Right ventricle myocardium inferior (tissue), 1 donor: ENCODE measurements at regions not wholly inside any gene's neighbourhood (a gene's known extent, or its start where the extent isn't known, plus 50 kb on each side); places are given as distances from the start of the nearest gene placed in this dataset.
"Not testable (repeated sequence)": the region's sequence is repeated elsewhere in the genome, so short reads cannot be mapped to it uniquely, and the experiment has no call there.

Source experiments
- ATAC-seq: fragments of 200-7000 bp; cut with Tn5 transposase; one replicate; pipeline ENCODE4 v1.9.1; 2020; ENCODE audit warnings: mild to moderate bottlenecking, moderate library complexity
- DNase-seq: peaks from one replicate; pipeline ENCODE4 v3.0.0; 2021; ENCODE audit errors: missing footprints
- intact Hi-C: fragments of 100-400 bp; cut with DNase I; formaldehyde crosslinking; loops from one replicate; pipeline ENCODE4 v1.11.0; 2022
- donor health status: DM: no; HTN: yes; CAD: no; lungs with severe emphysema.

- peak; percentile 49 for DNase-seq
- ATAC-seq, intact Hi-C loops: not testable (repeated sequence)
Observed at GRCh38 chr9:102436599-102436998, 558.5 kb upstream of the CYLC2 start.

GRCh38 chr9:102435427-102435826 lies 559.7 kb upstream of the CYLC2 start:
- no peak for DNase-seq
- intact Hi-C loops, result no loop called here
- ATAC-seq, result no peak

- intact Hi-C loops, result no loop called here
Observed at GRCh38 chr9:102434545-102434944, 560.6 kb upstream of the CYLC2 start.

GRCh38 chr9:102428305-102428704 lies 566.8 kb upstream of the CYLC2 start:
- DNase-seq (no peak), ATAC-seq (no peak)
- intact Hi-C loops, result no loop called here

More at GRCh38 chr9:102434545-102434944, 560.6 kb upstream of the CYLC2 start:
- ATAC-seq, result no peak
- DNase-seq, result no peak

GRCh38 chr9:102416251-102416650 lies 578.9 kb upstream of the CYLC2 start:
- intact Hi-C loops, DNase-seq, ATAC-seq: not testable (repeated sequence)

- intact Hi-C loops, result no loop called here
- ATAC-seq (no peak), DNase-seq (no peak)
Observed at GRCh38 chr9:102405218-102405867, 589.8 kb upstream of the CYLC2 start.

- intact Hi-C loops, result no loop called here
- DNase-seq, result no peak
- no peak for ATAC-seq
Observed at GRCh38 chr9:102403514-102403913, 591.6 kb upstream of the CYLC2 start.

GRCh38 chr9:102398205-102398604 lies 596.9 kb upstream of the CYLC2 start:
- ATAC-seq, result no peak
- intact Hi-C loops, result no loop called here
- no peak for DNase-seq

GRCh38 chr9:102385620-102386019 lies 609.5 kb upstream of the CYLC2 start:
- intact Hi-C loops, DNase-seq, ATAC-seq: not testable (repeated sequence)

- no peak for DNase-seq
- intact Hi-C loops, result no loop called here
- no peak for ATAC-seq
Observed at GRCh38 chr9:102362470-102363132, 624.2 kb upstream of the GRIN3A start.

GRCh38 chr9:102360846-102361245 lies 622.4 kb upstream of the GRIN3A start:
- no peak for DNase-seq
- ATAC-seq, result no peak
- intact Hi-C loops, result no loop called here

GRCh38 chr9:102355982-102356381 lies 617.5 kb upstream of the GRIN3A start:
- ATAC-seq (no peak), DNase-seq (no peak)
- intact Hi-C loops, result no loop called here

GRCh38 chr9:102354041-102354440 lies 615.6 kb upstream of the GRIN3A start:
- intact Hi-C loops, result no loop called here
- ATAC-seq (no peak), DNase-seq (no peak)

- intact Hi-C loops, DNase-seq, ATAC-seq: not testable (repeated sequence)
Observed at GRCh38 chr9:102337471-102337870, 599.0 kb upstream of the GRIN3A start.

- intact Hi-C loops, result no loop called here
- ATAC-seq, result no peak
- no peak for DNase-seq
Observed at GRCh38 chr9:102309379-102309778, 570.9 kb upstream of the GRIN3A start.

GRCh38 chr9:102295188-102295587 lies 556.7 kb upstream of the GRIN3A start:
- intact Hi-C loops, result no loop called here
- ATAC-seq (no peak), DNase-seq (no peak)

GRCh38 chr9:102273952-102274351 lies 535.5 kb upstream of the GRIN3A start:
- ATAC-seq (no peak), DNase-seq (no peak)
- intact Hi-C loops, result no loop called here

GRCh38 chr9:102253099-102253498 lies 514.7 kb upstream of the GRIN3A start:
- intact Hi-C loops, result no loop called here

GRCh38 chr9:102244916-102245315 lies 506.5 kb upstream of the GRIN3A start:
- intact Hi-C loops, result no loop called here
- DNase-seq, result no peak
- ATAC-seq, result no peak

More at GRCh38 chr9:102253099-102253498, 514.7 kb upstream of the GRIN3A start:
- ATAC-seq (no peak), DNase-seq (no peak)

GRCh38 chr9:102237520-102237919 lies 499.1 kb upstream of the GRIN3A start:
- intact Hi-C loops, result no loop called here
- no peak for ATAC-seq

More at GRCh38 chr9:102237520-102237919, 499.1 kb upstream of the GRIN3A start:
- DNase-seq, result no peak
